ENCODE measurements at regions not wholly inside any gene's neighbourhood (a gene's known extent, or its start where the extent isn't known, plus 50 kb on each side); places are given as distances from the start of the nearest gene placed in this dataset.

- TF ChIP-seq, protein P1, sequence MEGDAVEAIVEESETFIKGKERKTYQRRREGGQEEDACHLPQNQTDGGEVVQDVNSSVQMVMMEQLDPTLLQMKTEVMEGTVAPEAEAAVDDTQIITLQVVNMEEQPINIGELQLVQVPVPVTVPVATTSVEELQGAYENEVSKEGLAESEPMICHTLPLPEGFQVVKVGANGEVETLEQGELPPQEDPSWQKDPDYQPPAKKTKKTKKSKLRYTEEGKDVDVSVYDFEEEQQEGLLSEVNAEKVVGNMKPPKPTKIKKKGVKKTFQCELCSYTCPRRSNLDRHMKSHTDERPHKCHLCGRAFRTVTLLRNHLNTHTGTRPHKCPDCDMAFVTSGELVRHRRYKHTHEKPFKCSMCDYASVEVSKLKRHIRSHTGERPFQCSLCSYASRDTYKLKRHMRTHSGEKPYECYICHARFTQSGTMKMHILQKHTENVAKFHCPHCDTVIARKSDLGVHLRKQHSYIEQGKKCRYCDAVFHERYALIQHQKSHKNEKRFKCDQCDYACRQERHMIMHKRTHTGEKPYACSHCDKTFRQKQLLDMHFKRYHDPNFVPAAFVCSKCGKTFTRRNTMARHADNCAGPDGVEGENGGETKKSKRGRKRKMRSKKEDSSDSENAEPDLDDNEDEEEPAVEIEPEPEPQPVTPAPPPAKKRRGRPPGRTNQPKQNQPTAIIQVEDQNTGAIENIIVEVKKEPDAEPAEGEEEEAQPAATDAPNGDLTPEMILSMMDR (conservative IDR thresholded peaks at IDR 0.05; ENCODE audit: low read depth in 2 of 2): no peak
- TF ChIP-seq EZH2phosphoT487 (IDR thresholded peaks at IDR 0.05; ENCODE audit: unreplicated experiment): no peak
- TF ChIP-seq STAT1 (IDR thresholded peaks at IDR 0.05; ENCODE audit: unreplicated experiment): no peak
- TF ChIP-seq NANOG (IDR thresholded peaks at IDR 0.05; ENCODE audit: borderline replicate concordance): no peak
- no peak for TF ChIP-seq EZH2 (IDR thresholded peaks at IDR 0.05; ENCODE audit: low read depth, unreplicated experiment)
- TF ChIP-seq CREB1 (CRISPR knock-in tag; IDR thresholded peaks at IDR 0.05; ENCODE audit: low read depth): no peak
- TF ChIP-seq REST (IDR thresholded peaks at IDR 0.05; ENCODE audit: unreplicated experiment): no peak
- no peak for TF ChIP-seq POLR2AphosphoS5 (IDR thresholded peaks at IDR 0.05; ENCODE audit: low read depth)
- no peak for TF ChIP-seq ZNF331 (CRISPR knock-in tag; IDR thresholded peaks at IDR 0.05; ENCODE audit: low read depth)
- no peak for TF ChIP-seq JUNB (IDR thresholded peaks at IDR 0.05; ENCODE audit: unreplicated experiment)
- TF ChIP-seq ZNF462 (CRISPR knock-in tag; IDR thresholded peaks at IDR 0.05): no peak
Observed at GRCh38 chr13:31880851-31881494, 141.6 kb downstream of the RXFP2 start.

All from GM23338 (cell line).